HG03064 (cell line): ENCODE measurements at regions not wholly inside any gene's neighbourhood (a gene's known extent, or its start where the extent isn't known, plus 50 kb on each side); places are given as distances from the start of the nearest gene placed in this dataset.

Experiments
- ATAC-seq: cut with Tn5 transposase; IDR thresholded peaks from one replicate; pipeline ENCODE4 v1.9.1; 2021; ENCODE audit warnings: low read depth; ENCODE audit not compliant: unreplicated experiment

DNA sequence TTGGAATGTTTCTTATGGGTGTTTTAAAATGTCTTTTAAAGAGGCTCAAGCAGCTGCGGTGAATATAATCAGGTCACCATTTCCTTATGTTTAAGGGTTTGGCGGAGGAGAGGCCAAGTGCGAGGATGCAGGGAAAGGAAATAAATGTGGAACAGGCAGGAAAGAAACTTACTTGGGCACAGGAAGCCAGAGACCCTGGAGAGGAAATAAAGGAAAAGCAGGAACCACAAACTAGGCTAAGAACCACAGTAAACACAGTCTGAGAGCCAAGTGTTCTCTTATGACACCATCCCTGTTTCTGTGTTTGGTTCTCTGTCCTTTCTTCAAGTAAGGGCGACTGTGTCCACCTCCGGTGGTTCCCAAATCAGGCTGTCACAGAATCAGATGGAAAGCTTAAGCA is 166.5 kb downstream of the C9orf152 start:
- ATAC-seq = no peak

DNA sequence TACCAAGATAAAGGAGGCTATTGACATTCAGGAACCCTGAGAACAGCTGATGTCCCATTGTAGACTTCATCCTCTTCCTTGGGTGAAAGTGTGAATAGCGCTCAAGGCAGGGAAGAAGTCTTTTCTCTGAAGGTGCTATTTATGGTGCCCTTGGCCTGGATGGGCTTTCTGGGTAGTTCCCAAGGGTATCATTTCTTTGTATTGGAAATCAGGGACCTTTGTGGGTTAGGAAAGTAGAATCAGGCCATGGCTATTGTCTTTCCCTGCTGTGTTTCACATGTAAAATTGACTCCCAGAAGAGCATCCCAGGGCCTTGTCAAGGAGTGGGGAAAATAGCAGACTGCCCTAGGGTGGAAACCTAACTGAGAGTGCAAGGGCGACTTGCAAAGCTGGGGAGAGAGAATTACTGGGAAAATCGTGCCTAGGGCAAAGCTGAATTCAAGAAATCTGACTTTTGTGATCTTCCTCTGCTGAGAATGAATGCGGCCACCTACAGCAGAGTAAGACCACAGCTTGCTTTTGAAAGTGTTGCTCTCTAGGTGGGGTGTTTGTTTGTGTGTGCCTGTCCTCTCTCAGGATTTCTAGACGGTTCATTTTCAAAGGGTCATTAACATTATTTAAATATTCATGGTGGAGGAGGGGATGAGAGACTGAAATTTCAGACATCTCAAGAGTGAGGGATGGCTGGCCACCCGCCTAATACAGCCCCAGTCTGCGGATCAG is 160.6 kb downstream of the C9orf152 start:
- peak; percentile 21 for ATAC-seq

- peak; percentile 24 for ATAC-seq
Observed at GRCh38 chr9:110047955-110048402, 160.0 kb downstream of the C9orf152 start.

DNA sequence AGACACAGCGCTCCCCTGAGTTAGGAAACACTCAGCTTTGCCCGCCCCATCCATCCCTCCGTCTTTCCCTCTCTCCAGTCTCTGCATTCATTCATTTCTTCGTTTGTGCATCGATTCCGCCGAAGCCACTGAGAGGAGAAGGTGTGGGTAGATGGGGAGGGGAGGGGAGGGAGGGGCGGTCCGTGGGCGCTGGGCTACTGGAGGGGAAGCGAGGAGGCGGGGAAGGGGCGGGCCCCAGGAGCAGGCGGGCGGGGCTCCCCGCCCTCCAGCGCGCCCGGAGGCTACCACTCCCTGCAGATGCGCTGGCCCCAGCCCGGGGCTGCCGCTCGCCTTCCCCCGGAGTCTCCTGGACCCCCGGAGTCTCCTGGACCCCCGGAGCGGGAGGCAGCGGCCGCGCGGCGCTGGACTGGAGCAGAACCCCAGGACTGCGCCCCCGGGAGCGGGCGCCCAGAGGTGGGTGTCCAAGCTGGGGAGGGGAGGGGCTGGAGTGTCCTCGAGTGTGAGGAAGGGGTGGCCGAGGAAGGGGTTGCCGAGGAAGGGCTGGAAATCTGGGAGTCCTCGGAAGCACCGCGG is 159.5 kb downstream of the C9orf152 start:
- ATAC-seq = peak; percentile 77

- peak; percentile 11 for ATAC-seq
Observed at GRCh38 chr9:110048976-110049698, 158.8 kb downstream of the C9orf152 start.

GRCh38 chr9:110049699-110050450 is 158.1 kb downstream of the C9orf152 start:
- no peak for ATAC-seq

GRCh38 chr9:110050925-110051355 is 157.0 kb downstream of the C9orf152 start:
- ATAC-seq = peak; percentile 51

DNA sequence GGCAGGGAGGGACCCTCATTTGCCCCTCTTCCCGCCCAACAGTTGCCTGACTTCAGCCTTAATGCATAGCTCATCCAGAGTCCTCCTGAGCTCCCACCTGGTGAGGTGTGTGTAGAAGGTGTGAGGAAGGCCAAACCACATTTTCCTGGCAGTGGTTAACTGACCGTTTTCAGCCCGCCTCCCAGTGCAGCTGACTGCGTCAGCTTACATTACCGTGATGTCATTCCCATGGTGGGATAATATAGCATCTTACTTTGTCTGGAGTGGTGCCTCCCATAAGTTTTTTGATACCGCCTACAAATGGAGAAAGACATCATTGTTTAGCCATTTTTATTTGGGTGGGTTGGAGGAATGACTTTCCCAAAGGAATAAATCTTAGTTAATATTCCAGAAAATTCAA is 151.9 kb downstream of the C9orf152 start:
- no peak for ATAC-seq

GRCh38 chr9:110058304-110058953 is 149.5 kb downstream of the C9orf152 start:
- ATAC-seq = no peak

DNA sequence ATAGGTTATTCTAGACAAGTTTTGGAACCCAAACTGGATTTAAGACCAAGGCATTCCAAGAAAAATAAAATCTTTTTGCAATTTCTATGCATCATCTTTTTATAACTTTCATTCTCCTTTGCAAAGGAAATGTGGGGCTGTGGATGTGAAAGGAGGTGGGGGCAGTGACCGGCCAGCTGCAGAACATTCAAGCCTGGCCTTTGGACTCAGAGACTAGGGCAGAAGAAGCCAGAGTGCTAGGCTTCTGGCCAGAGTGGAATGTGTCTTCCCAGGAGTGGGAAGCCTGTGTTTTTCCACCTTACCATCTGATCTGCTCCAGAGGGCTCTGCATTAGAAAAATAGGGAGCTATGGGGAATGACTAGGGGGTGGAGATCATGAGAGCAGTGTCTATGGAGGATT is 148.5 kb downstream of the C9orf152 start:
- no peak for ATAC-seq

GRCh38 chr9:110064803-110065202 is 143.2 kb downstream of the C9orf152 start:
- no peak for ATAC-seq

DNA sequence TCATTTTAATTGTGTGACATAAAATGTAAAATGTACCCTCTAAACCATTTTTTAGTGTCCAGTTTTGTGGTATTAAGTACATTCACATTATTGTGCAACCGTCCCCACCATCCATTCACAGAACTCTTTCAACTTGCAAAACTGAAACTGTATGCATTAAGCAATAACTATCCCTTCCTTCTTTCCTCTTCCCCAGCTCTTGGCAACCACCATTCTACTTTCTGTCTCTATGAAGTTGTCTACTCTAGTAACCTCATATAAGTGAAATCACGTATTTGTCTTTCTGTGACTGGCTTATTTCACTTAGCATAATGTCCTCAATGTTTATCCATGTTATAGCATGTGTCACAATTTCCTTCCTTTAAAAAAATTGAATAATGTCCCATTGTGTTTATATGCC is 142.4 kb downstream of the C9orf152 start:
- ATAC-seq = peak; percentile 63

DNA sequence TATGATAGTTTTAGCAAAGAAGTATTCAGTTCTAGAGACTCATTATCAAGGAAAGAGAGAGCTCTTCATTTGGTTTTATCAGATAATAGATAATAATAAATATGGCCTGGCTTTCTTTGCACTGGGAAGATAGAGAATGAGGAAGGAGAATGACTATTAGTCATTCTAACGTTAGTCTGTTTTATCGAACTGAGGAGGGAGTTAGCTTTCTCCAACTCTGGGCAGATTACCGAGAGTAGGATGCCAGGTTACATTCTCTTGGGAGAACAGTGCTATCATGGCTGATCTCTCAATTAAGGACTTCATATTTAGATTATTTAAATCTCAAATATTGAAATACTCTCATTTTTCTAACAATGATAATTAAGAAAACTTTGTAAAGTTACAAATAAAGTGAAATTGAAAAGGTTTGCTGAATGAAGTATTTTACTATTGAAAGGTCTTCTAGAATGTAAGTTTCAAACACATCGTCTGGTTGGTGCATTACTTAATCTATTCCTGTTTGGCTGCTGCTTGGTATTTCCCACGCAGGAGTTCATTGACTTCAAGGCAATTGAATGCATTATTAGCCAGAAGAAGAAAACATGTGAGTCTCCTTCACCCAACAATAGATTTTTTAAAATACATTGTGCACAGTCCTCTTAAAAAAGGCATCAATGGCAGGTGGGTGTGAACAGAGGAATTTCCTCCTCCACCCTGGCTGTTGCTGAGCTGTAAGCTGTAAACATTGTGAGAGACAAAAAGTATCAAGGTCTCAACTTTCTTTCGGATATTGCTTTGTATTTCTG is 140.8 kb downstream of the C9orf152 start:
- no peak for ATAC-seq

- no peak for ATAC-seq
Observed at GRCh38 chr9:110068212-110068611, 139.7 kb downstream of the C9orf152 start.

DNA sequence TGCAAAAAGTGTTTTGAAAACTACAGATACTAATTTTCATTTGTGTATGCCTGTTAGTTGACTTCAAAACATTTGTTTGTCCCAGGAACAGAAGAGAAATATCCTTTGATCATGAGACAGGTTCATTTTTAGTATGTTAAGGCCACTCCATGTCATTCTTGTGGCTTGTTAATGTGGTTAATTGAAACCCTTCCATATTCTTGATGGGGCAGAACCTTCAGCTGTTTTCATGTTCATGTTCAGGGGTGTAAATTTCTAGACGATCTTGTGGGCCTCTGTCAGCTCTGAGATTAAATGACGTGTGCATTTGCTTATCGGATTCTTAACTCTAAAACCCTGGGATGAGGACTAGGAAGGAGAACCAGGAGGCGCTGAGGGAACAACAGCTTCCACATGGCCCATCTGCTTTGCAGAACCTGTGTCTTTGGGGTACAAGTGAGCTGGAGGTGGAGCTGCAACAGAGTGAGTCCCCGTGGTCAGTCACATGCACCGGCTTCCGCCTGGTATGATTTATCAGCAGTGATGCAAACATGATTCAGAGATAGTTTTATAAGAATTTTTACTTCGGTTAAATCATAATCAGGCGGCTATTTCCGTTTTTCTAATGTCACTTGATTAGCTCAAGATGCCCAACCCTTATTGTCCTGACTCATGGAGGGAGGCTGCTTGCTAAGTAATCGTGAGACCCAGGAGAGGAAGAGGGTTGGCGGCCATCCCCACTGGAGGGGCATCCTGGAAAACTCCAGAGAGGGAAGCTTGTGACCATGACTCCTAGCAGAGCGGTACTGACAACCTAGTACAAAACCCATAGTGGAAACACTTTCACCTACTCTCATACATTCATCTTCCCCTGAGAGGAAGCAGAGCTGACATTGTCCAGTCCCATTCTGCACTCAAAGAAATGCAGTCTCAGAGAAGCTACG is 138.4 kb downstream of the C9orf152 start:
- no peak for ATAC-seq

DNA sequence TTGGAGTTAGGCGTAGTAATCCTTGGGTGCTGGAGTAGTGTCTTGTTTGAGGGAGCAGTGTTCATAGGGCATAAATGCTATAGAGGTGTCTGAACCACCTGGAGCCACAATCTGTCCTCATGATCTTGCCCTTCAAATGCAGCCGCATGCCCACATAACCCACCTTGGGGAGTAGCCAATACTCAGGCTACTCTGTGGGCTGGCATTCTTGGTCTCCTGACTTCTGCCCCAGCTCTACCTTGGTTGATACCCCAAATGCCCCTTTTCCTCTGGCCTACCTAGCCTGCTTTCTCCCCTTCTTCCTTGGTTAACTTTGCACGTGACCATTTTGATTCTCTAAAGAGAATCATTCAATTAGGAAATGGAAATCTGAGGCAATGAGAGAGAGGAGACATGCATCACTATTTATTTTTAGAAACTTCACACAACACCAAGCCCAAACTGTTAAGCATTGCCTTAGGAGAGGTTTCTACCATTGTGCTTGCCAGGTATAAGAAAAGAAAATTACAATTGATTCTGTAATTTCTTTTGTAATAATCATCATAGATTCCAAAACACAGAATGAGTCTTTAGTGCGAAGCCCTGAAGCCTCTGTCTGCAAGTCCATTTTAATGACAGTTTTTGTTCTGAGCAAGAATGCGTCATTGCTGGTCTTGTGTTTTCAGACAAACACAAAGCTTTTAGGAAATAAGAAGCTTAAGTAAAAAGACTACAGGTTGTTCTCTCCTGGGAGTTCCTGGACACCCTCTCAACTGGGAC is 135.2 kb downstream of the C9orf152 start:
- ATAC-seq = no peak

DNA sequence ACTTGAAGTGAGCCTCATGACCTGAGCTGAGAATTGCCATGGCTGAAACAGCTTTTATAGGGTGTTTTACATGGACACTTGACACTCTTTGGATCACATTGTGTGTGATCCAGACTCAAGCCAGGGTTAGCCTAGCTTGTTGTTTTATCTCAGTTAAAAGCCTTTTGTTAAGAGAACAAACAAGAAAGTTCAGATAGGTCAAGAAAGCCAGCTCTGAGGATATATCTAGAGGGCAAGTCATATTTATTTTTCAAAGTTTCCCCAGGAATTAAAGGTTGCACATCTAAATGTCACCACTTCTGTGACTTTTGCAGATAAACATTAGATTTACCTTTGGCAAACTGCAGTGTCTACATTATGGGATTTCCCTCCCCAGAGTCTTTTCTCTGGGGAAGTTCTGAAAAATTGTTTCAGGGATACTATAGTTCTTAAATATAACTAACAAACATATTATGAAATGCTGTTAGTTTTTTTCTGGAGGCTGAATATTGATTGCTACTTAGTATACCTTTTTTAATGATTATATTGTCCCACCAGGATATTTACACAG is 134.5 kb downstream of the C9orf152 start:
- ATAC-seq = no peak
